BJ (cell line): ENCODE measurements at regions not wholly inside any gene's neighbourhood (a gene's known extent, or its start where the extent isn't known, plus 50 kb on each side); places are given as distances from the start of the nearest gene placed in this dataset.

Experiments used
- CTCF ChIA-PET: fragments of 350-600 bp; formaldehyde crosslinking; extraction: SDS; loops from one replicate; lab custom pipeline; 2021; ENCODE audit warnings: antibody characterized with exemption, inconsistent platforms; lab: Yijun Ruan, JAX
- POLR2A ChIA-PET: fragments of 300-600 bp; sonication (Branson Sonifier 250); formaldehyde crosslinking; extraction: SDS; loops from one replicate; lab custom pipeline; 2021; ENCODE audit warnings: antibody characterized with exemption; lab: Charles Lee
- DNase-seq: peaks from one replicate; pipeline ENCODE4 v3.0.0-alpha.2; 2011; ENCODE audit warnings: low read depth
- H3K27me3 ChIP-seq: 2 replicates; pipeline ENCODE4 v1.6.0; 2011; ENCODE audit warnings: low read length; ENCODE audit not compliant: control insufficient read depth, insufficient read depth
- H3K36me3 ChIP-seq: 2 replicates; pipeline ENCODE4 v1.5.1; 2011; ENCODE audit warnings: low read length; ENCODE audit not compliant: control insufficient read depth, insufficient read depth
- H3K4me3 ChIP-seq: 2 replicates; pipeline ENCODE4 v1.5.1; 2011; ENCODE audit warnings: low read depth, mild to moderate bottlenecking, control low read depth, low read length
- CTCF ChIP-seq: IDR thresholded peaks from 2 replicates; pipeline ENCODE4 v1.5.1; 2011; ENCODE audit warnings: low read depth, mild to moderate bottlenecking, control low read depth, inconsistent platforms, low read length, moderate library complexity; ENCODE audit not compliant: insufficient read depth

GRCh38 chr3:118573912-118574311 lies 460.7 kb downstream of the IGSF11 start:
- CTCF ChIA-PET, result no interaction called here
- Histone ChIP-seq H3K27me3 (no peaks in the 10 kb centered on the region), H3K36me3 (no peaks in the 10 kb centered on the region), H3K4me3 (no peak overlapping the region)
- TF ChIP-seq CTCF, result no peak
- POLR2A ChIA-PET, result no interaction called here
- DNase-seq, result no peak

GRCh38 chr3:118577055-118577777 lies 457.4 kb downstream of the IGSF11 start:
- no peak for TF ChIP-seq CTCF
- no peaks in the 10 kb centered on the region for H3K36me3 ChIP-seq
- H3K4me3 ChIP-seq, result no peak overlapping the region
- ChIA-PET CTCF (no interaction called here), POLR2A (no interaction called here)
- no peak for DNase-seq
- no peaks in the 10 kb centered on the region for H3K27me3 ChIP-seq

- ChIA-PET CTCF (no interaction called here), POLR2A (no interaction called here)
- no peak for TF ChIP-seq CTCF
Measured at GRCh38 chr3:118578559-118578958, 456.1 kb downstream of the IGSF11 start.

GRCh38 chr3:118587037-118587741 lies 447.5 kb downstream of the IGSF11 start:
- ChIA-PET POLR2A (no interaction called here), CTCF (no interaction called here)
- H3K27me3 ChIP-seq, result no peaks in the 10 kb centered on the region
- H3K36me3 ChIP-seq, result no peaks in the 10 kb centered on the region
- no peak overlapping the region for H3K4me3 ChIP-seq
- TF ChIP-seq CTCF, result no peak
- DNase-seq, result no peak

More at GRCh38 chr3:118578559-118578958, 456.1 kb downstream of the IGSF11 start:
- no peak for DNase-seq
- no peaks in the 10 kb centered on the region for H3K36me3 ChIP-seq
- H3K4me3 ChIP-seq, result no peak overlapping the region
- no peaks in the 10 kb centered on the region for H3K27me3 ChIP-seq

- H3K4me3 ChIP-seq, result no peak overlapping the region
- no peaks in the 10 kb centered on the region for H3K27me3 ChIP-seq
- DNase-seq, result no peak
- ChIA-PET CTCF (no interaction called here), POLR2A (no interaction called here)
- TF ChIP-seq CTCF, result no peak
- H3K36me3 ChIP-seq, result no peaks in the 10 kb centered on the region
Measured at GRCh38 chr3:118587847-118588246, 446.8 kb downstream of the IGSF11 start.
